GM10248 (cell line): ENCODE measurements at regions not wholly inside any gene's neighbourhood (a gene's known extent, or its start where the extent isn't known, plus 50 kb on each side); places are given as distances from the start of the nearest gene placed in this dataset.

Experiments
- CTCF ChIA-PET: fragments of 300-600 bp; sonication (Branson Sonifier 250); formaldehyde crosslinking; extraction: SDS; loops from one replicate; lab custom pipeline; 2021; ENCODE audit warnings: antibody characterized with exemption; lab: Yijun Ruan, JAX
- POLR2A ChIA-PET: fragments of 350-650 bp; sonication (Branson Sonifier 250); formaldehyde crosslinking; extraction: SDS; loops from one replicate; lab custom pipeline; 2020; ENCODE audit warnings: antibody characterized with exemption; lab: Yijun Ruan, JAX
- DNase-seq: peaks from one replicate; pipeline ENCODE4 v3.0.0; 2012; ENCODE audit errors: extremely low spot score
- TF ChIP-seq, protein P1 (sequence below): IDR thresholded peaks from 2 replicates; pipeline ENCODE4 v1.5.1; 2012; ENCODE audit warnings: mild to moderate bottlenecking, low read depth; ENCODE audit errors: extremely low read depth, missing control alignments, control extremely low read depth

DNA sequence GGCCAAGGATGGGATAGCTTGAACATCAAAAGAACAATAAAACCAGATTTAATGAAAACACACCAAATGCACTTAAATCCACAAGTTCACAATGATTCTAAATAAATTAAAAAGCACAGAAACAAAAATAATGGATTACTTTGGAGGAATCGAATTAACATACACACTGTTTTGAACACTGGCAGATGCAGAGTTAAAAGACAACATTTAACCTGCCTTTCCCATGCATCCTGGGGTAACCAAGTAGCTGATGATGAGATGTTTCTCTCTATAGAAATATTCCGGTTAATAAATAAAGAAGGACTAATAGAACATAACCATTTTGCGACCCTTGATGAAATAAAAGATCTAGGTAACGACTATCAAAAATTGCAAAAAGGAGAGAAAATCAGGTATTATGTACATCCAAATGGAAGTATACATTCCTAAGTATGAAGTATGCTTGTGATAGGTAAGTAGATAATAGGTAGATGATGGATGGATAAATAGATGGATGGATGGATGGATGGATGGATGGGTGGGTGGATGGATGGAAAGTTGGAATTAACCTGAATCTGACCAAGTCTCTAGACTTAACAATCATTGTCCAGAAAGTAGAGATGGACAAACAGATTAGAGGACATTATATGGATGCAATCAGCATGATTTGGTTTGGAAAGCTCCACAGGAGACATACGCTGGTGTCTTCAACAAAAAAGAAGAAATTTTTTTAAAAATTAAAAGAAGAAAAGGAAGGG lies 57.4 kb upstream of the MYCN start:
- POLR2A ChIA-PET: no interaction called here
- TF ChIP-seq, protein P1, sequence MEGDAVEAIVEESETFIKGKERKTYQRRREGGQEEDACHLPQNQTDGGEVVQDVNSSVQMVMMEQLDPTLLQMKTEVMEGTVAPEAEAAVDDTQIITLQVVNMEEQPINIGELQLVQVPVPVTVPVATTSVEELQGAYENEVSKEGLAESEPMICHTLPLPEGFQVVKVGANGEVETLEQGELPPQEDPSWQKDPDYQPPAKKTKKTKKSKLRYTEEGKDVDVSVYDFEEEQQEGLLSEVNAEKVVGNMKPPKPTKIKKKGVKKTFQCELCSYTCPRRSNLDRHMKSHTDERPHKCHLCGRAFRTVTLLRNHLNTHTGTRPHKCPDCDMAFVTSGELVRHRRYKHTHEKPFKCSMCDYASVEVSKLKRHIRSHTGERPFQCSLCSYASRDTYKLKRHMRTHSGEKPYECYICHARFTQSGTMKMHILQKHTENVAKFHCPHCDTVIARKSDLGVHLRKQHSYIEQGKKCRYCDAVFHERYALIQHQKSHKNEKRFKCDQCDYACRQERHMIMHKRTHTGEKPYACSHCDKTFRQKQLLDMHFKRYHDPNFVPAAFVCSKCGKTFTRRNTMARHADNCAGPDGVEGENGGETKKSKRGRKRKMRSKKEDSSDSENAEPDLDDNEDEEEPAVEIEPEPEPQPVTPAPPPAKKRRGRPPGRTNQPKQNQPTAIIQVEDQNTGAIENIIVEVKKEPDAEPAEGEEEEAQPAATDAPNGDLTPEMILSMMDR: no peak
- DNase-seq: no peak
- CTCF ChIA-PET: no interaction called here

DNA sequence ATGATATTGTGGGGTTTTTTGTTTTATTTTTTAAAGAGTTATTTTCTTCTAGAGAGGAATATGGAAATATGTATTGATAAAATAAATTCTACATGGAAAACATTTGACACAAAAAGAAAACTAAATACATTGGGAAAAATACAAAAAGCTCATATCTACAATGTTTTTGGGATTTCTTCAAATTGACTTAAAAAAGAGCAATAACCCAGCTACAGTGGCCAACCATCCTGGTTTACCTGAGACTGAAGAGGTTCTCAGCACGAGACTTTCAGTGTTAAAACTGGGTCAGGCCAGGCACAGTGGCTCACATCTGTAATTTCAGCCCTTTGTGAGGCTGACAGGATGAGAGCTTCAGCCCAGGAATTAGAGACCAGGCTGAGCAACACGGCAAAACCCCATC lies 56.7 kb upstream of the MYCN start:
- TF ChIP-seq, protein P1: no peak
- no peak for DNase-seq
- CTCF ChIA-PET: interaction anchor here (1.1 to 2.0 kb wide), 2 partner anchors 8 to 12 kb away, joined by 3 to 6 read pairs; no protein-coding TSS in a partner anchor
- POLR2A ChIA-PET: no interaction called here

- ChIA-PET CTCF (interaction anchor here (1.1 to 2.0 kb wide), 2 partner anchors 9 to 11 kb away, joined by 3 to 6 read pairs; no protein-coding TSS in a partner anchor), POLR2A (no interaction called here)
- DNase-seq: no peak
Measured at GRCh38 chr2:15884790-15885189, 55.6 kb upstream of the MYCN start.

DNA sequence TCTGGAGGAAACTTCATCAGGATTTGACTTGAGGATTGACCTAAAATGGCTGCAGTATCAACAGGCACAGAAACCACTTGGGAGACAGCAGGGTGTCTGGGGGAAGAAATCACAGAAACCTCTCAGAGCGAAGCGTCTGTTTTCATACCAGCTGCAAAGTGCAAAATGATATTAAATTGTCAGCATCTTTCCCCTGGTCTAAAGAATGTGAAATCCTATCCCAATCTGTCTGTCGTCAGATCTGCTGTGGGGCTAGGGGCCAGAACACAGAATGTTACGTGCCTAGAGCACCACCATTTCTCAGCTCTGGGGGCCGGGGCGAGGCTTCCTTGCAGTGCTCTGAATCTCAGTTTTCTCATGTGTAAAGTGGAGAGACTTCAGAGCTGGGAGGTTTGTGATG lies 54.1 kb upstream of the MYCN start:
- TF ChIP-seq, protein P1: no peak
- DNase-seq: no peak
- CTCF ChIA-PET: no interaction called here
- POLR2A ChIA-PET: no interaction called here

More at GRCh38 chr2:15884790-15885189, 55.6 kb upstream of the MYCN start:
- TF ChIP-seq, protein P1: no peak

DNA sequence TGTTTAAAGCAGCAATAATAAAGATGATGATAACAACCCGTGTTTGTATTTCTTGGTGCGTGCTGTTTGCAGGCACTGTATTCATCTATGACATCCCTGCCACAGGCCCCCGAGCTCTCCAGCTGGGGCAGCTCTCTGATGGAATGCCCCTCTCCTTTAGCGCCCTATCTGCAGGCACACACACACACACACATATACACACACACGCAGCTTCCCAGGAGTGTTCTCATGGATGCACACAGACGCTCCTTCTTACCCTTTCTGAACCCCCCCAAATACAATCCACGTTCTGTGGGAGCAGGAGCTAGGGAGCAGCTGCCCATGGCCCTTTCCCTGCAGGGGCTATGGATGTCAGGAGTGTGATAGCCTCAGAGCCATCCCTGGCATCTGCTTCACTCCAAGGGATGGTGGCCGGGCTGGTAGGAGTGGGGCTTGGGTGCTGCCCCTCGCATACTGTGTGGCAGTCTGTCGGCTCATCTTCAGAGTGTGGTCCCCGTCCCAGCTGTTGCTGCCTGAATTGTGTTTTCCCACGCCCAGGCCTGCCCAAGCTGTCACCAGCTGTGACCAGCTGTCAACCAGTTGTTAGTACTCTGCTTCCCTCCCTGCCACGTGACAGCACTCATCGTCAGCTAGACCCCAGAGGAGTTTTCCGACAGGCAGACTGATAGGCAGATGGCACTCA lies 50.8 kb upstream of the MYCN start:
- CTCF ChIA-PET: no interaction called here
- DNase-seq: no peak
- TF ChIP-seq, protein P1: no peak
- POLR2A ChIA-PET: no interaction called here

GRCh38 chr2:15890124-15890754 lies 50.1 kb upstream of the MYCN start:
- TF ChIP-seq, protein P1: no peak
- ChIA-PET CTCF (no interaction called here), POLR2A (no interaction called here)
- DNase-seq: no peak
